DMS114 treated with DMSO at 0.1 percent for 48 hours (cell line): ENCODE measurements at regions not wholly inside any gene's neighbourhood (a gene's known extent, or its start where the extent isn't known, plus 50 kb on each side); places are given as distances from the start of the nearest gene placed in this dataset.
"Not testable (repeated sequence)": the region's sequence is repeated elsewhere in the genome, so short reads cannot be mapped to it uniquely, and the experiment has no call there.

ENCODE experiments used
- DNase-seq: peaks from one replicate; lab custom pipeline; 2025; ENCODE audit not compliant: unreplicated experiment; lab: John Stamatoyannopoulos, UW

GRCh38 chr12:47351526-47351925 lies 271.8 kb upstream of the AMIGO2 start:
- DNase-seq = no peak

- no peak for DNase-seq
Observed at GRCh38 chr12:47350062-47350408, 270.3 kb upstream of the AMIGO2 start.

- DNase-seq = no peak
Observed at GRCh38 chr12:47349137-47350061, 269.6 kb upstream of the AMIGO2 start.

- DNase-seq = no peak
Observed at GRCh38 chr12:47348206-47348605, 268.4 kb upstream of the AMIGO2 start.

GRCh38 chr12:47346251-47347019 lies 266.7 kb upstream of the AMIGO2 start:
- no peak for DNase-seq

- no peak for DNase-seq
Observed at GRCh38 chr12:47343684-47344567, 264.2 kb upstream of the AMIGO2 start.

GRCh38 chr12:47340411-47341015 lies 260.8 kb upstream of the AMIGO2 start:
- DNase-seq = no peak

- no peak for DNase-seq
Observed at GRCh38 chr12:47337581-47337980, 257.8 kb upstream of the AMIGO2 start.

GRCh38 chr12:47333271-47333858 lies 253.6 kb upstream of the AMIGO2 start:
- not testable (repeated sequence) for DNase-seq

GRCh38 chr12:47328831-47329545 lies 249.2 kb upstream of the AMIGO2 start:
- DNase-seq = no peak

- no peak for DNase-seq
Observed at GRCh38 chr12:47326190-47326589, 246.4 kb upstream of the AMIGO2 start.

- DNase-seq = no peak
Observed at GRCh38 chr12:47323802-47324201, 244.0 kb upstream of the AMIGO2 start.

GRCh38 chr12:47321436-47321835 lies 241.7 kb upstream of the AMIGO2 start:
- DNase-seq = no peak

- no peak for DNase-seq
Observed at GRCh38 chr12:47319746-47320145, 240.0 kb upstream of the AMIGO2 start.

- DNase-seq = no peak
Observed at GRCh38 chr12:47318963-47319362, 239.2 kb upstream of the AMIGO2 start.

GRCh38 chr12:47317175-47317915 lies 237.6 kb upstream of the AMIGO2 start:
- no peak for DNase-seq

- no peak for DNase-seq
Observed at GRCh38 chr12:47316609-47317049, 236.9 kb upstream of the AMIGO2 start.

GRCh38 chr12:47314996-47315395 lies 235.2 kb upstream of the AMIGO2 start:
- DNase-seq = no peak

GRCh38 chr12:47312808-47313426 lies 233.2 kb upstream of the AMIGO2 start:
- DNase-seq = no peak
